Activated CD4-positive, alpha-beta T cell treated with anti-CD3 and anti-CD28 coated beads, Interleukin-2, amount 50 U/mL, for 16 hours (primary cell): ENCODE measurements at regions not wholly inside any gene's neighbourhood (a gene's known extent, or its start where the extent isn't known, plus 50 kb on each side); places are given as distances from the start of the nearest gene placed in this dataset.

Source experiments
- DNase-seq: peaks from one replicate; pipeline ENCODE4 v3.0.0-alpha.2; 2020

GRCh38 chr9:11003836-11004235, 391.0 kb upstream of the PTPRD start:
- DNase-seq: no peak

- DNase-seq: no peak
Measured at GRCh38 chr9:11011696-11012095, 398.9 kb upstream of the PTPRD start.

GRCh38 chr9:11016081-11016480, 403.3 kb upstream of the PTPRD start:
- no peak for DNase-seq

GRCh38 chr9:11023201-11023600, 410.4 kb upstream of the PTPRD start:
- DNase-seq: no peak

- DNase-seq: no peak
Measured at GRCh38 chr9:11025775-11026174, 413.0 kb upstream of the PTPRD start.

- no peak for DNase-seq
Measured at GRCh38 chr9:11038366-11038765, 425.6 kb upstream of the PTPRD start.

- DNase-seq: no peak
Measured at GRCh38 chr9:11039006-11039405, 426.2 kb upstream of the PTPRD start.

- DNase-seq: no peak
Measured at GRCh38 chr9:11045589-11045988, 432.8 kb upstream of the PTPRD start.

- DNase-seq: no peak
Measured at GRCh38 chr9:11063263-11063662, 450.5 kb upstream of the PTPRD start.

GRCh38 chr9:11064909-11065308, 452.1 kb upstream of the PTPRD start:
- DNase-seq: no peak

- DNase-seq: no peak
Measured at GRCh38 chr9:11072176-11072575, 459.4 kb upstream of the PTPRD start.

GRCh38 chr9:11086561-11086960, 473.8 kb upstream of the PTPRD start:
- DNase-seq: no peak

GRCh38 chr9:11088821-11089374, 476.1 kb upstream of the PTPRD start:
- no peak for DNase-seq

- no peak for DNase-seq
Measured at GRCh38 chr9:11092974-11093373, 480.2 kb upstream of the PTPRD start.

- no peak for DNase-seq
Measured at GRCh38 chr9:11097020-11097419, 484.2 kb upstream of the PTPRD start.

- no peak for DNase-seq
Measured at GRCh38 chr9:11103525-11103924, 490.7 kb upstream of the PTPRD start.

- DNase-seq: no peak
Measured at GRCh38 chr9:11107196-11107595, 494.4 kb upstream of the PTPRD start.

GRCh38 chr9:11128156-11128555, 515.4 kb upstream of the PTPRD start:
- DNase-seq: no peak

- no peak for DNase-seq
Measured at GRCh38 chr9:11135851-11136250, 523.0 kb upstream of the PTPRD start.

- no peak for DNase-seq
Measured at GRCh38 chr9:11141357-11141756, 528.6 kb upstream of the PTPRD start.

GRCh38 chr9:11142965-11143738, 530.4 kb upstream of the PTPRD start:
- DNase-seq: no peak

- no peak for DNase-seq
Measured at GRCh38 chr9:11144746-11145145, 531.9 kb upstream of the PTPRD start.

- DNase-seq: no peak
Measured at GRCh38 chr9:11148189-11148588, 535.4 kb upstream of the PTPRD start.

- no peak for DNase-seq
Measured at GRCh38 chr9:11149065-11149464, 536.3 kb upstream of the PTPRD start.

GRCh38 chr9:11158063-11158462, 545.3 kb upstream of the PTPRD start:
- DNase-seq: no peak
